ENCODE measurements at regions not wholly inside any gene's neighbourhood (a gene's known extent, or its start where the extent isn't known, plus 50 kb on each side); places are given as distances from the start of the nearest gene placed in this dataset.

DNA sequence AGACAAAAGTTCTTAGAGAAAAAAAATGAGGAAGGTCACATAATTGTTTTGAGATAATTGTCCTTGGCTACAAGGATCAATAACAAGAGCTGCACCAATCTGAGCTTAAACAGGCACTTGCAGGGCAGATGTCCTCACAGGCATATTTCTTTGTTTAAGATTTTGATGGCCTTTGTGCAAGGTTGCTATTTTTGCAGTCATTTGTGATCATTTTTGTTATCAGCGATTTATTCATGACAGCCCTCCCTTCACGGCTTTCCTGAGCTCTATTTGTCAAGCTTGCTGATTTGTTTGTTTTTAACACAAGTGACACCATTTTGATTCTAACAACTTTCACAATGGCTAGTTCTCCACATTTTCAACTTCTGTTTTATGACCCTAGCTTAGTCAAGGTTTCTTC, 418.6 kb upstream of the REG3G start:
- TF ChIP-seq HOXD13 (CRISPR knock-in tag; IDR thresholded peaks at IDR 0.05; ENCODE audit: borderline replicate concordance) (no peak), ZNF16 (tag by site-specific recombination; IDR thresholded peaks at IDR 0.05; ENCODE audit: low read depth) (no peak), ZXDB (tag by site-specific recombination; IDR thresholded peaks at IDR 0.05) (no peak), CTCF (tag by site-specific recombination; IDR thresholded peaks at IDR 0.05) (no peak), ZNF473 (tag by site-specific recombination; IDR thresholded peaks at IDR 0.05) (no peak), SCRT2 (tag by site-specific recombination; IDR thresholded peaks at IDR 0.05) (no peak), ZNF112 (tag by site-specific recombination; IDR thresholded peaks at IDR 0.05) (no peak), ZNF707 (tag by site-specific recombination; IDR thresholded peaks at IDR 0.05) (no peak)
- TF ChIP-seq, protein P1, sequence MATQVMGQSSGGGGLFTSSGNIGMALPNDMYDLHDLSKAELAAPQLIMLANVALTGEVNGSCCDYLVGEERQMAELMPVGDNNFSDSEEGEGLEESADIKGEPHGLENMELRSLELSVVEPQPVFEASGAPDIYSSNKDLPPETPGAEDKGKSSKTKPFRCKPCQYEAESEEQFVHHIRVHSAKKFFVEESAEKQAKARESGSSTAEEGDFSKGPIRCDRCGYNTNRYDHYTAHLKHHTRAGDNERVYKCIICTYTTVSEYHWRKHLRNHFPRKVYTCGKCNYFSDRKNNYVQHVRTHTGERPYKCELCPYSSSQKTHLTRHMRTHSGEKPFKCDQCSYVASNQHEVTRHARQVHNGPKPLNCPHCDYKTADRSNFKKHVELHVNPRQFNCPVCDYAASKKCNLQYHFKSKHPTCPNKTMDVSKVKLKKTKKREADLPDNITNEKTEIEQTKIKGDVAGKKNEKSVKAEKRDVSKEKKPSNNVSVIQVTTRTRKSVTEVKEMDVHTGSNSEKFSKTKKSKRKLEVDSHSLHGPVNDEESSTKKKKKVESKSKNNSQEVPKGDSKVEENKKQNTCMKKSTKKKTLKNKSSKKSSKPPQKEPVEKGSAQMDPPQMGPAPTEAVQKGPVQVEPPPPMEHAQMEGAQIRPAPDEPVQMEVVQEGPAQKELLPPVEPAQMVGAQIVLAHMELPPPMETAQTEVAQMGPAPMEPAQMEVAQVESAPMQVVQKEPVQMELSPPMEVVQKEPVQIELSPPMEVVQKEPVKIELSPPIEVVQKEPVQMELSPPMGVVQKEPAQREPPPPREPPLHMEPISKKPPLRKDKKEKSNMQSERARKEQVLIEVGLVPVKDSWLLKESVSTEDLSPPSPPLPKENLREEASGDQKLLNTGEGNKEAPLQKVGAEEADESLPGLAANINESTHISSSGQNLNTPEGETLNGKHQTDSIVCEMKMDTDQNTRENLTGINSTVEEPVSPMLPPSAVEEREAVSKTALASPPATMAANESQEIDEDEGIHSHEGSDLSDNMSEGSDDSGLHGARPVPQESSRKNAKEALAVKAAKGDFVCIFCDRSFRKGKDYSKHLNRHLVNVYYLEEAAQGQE (tag by site-specific recombination; IDR thresholded peaks at IDR 0.05): no peak

Data from HEK293 (cell line).